Nucleus accumbens (tissue), 56 donors: ENCODE measurements at regions not wholly inside any gene's neighbourhood (a gene's known extent, or its start where the extent isn't known, plus 50 kb on each side); places are given as distances from the start of the nearest gene placed in this dataset.

Experiments
- DNase-seq, 56 donors: peaks; one replicate each; lab custom pipeline; 2025; lab: John Stamatoyannopoulos, UW

DNA sequence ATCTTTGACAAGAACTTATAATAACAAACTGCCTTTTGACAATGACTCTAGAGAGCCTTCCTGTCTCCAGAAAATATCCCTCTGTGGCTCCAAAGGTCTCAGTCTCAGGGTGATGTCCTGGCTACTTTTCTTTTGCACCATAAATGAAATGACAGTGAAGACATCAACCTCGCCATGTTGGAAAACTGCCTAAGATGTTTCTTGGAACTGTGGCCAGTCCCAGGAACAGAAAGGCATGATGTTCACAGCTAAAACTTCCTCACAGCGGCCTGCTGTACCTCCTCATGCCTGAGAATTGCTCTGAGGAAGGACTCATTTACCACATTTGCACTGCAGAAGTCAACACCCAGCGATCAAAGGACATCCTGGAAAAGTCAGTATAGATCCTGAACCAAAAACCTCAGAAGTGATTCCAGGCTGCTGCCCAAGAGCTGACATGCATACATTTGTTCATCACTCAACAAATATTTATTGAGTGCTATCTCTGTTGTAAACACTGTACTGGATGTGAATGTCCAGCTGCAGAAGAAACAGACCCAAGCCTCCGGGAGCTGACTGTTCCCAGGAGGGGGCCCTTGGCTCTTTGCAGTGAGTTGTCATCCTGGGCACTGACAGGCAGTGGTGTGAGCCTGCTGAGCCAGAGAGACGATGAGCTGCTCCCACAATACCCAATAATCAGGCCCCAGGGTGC, 64.3 kb upstream of the ACSL3 start:
- peak in 21 of 56 donors; percentile 2 to 52 (median 21) for DNase-seq

DNA sequence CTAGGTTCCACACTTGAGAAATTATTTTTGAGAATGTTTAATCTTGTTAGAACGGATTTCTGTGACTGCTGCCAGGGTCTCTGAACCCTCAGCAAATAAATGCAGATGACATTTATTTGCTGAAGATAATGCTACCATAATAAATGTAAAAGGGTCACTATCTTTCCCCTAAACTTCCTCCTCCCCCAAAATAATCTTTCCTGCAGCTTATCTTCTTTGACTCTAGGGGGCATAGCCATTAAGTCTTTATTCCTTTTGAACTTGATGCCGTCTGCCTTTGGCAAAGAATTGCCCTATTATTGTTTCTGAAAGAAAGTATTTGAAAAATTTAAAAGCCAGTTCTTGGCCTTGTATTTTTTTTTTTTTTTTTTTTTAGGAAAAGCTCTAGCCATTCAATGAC, 63.6 kb upstream of the ACSL3 start:
- no peak for DNase-seq

DNA sequence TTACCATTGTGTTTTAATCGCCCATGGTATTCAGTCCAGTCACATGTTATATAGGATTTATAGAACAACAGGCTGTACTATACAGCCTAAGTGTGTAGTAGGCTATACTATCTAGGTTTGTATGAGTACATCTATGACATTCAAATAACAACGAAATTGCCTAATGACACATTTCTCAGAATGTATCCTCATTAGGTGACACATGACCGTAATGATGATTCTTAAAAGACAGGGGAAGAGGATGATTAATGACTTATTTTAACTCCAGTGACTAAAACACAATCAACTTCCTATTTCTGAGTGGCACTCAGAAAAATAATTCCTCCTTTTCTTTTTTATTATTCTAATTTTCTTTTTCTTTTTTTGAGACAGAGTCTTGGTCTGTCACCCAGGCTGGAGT, 63.0 kb upstream of the ACSL3 start:
- DNase-seq: no peak

DNA sequence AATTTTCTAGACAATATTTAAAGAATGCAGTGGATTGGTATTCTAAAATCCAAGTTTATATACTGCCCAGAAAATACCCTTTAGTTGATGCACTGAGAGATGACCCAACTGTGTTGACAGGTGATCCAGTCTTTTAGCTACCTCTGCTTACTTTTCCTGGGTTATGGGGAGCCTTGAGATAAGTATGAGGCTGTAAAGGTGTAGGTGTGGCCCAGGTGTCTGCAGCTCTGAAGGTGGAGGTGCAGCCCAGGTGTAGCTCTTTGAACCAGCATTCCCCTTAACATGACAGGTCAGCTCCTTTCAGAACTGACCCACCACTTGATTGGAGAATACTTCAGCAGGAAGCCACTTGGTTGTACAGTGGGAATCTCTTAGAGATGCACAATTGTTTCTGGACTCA, 62.3 kb upstream of the ACSL3 start:
- no peak for DNase-seq

DNA sequence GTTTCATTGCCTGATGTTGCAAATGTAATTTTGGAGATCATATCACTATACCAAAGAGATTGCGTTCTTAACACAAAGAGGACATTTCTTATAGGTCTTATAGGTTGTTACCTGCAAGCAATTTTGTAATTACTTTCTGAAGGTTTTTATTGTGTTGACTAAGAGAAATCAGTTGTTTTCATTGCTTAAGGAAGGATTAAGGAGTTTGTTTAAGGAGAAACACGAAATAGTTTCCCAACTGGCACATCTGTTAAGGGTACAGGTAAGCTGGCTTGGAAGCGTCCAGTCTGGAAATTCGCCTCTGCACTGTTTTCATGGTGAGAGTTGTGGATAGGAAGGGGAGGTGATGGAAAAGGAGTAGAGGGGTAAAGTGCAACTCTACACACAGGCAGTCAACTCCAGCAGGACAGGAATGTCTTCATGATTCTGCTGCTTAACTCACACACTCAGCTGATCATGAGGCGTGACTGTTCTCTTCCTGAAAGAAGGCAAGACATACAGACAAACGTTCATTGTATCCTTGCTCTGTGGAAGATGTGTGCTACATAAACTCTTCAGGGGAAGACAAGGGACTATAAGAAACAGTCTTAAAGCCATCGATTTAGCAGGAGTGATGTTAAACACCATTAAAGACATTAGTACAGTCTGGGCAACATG, 61.4 kb upstream of the ACSL3 start:
- no peak for DNase-seq

DNA sequence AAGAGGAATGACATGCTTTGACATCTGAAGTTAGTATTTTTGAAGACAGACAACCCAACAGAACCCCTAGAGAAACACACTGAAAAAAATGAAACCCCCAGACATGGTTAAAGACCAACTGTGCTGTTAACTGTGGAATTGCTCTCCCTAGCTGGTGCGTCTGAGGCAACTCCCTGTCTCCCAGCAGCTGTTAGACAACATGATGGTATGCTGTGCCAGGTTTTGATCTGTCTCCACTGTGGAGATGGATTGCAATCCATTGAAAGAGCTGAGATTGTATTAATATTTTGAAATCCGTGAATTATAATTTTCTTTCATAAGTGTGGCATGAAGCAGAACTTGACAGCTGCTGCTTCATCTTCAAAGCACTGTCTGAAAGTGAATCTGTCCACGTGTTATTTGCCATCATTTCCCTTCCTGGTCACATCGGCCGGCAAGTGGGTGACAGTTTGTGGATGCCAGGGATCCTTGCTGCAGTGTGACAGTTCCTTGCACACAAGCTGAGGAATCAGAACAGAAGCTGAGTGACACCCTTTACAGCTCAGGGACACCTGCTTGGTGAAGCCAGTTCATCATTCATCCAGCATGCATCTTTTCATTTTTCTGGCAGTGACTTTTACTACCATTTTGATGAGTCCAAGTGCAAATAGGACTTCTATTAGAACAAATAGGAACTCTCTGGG, 58.2 kb upstream of the ACSL3 start:
- DNase-seq: no peak

DNA sequence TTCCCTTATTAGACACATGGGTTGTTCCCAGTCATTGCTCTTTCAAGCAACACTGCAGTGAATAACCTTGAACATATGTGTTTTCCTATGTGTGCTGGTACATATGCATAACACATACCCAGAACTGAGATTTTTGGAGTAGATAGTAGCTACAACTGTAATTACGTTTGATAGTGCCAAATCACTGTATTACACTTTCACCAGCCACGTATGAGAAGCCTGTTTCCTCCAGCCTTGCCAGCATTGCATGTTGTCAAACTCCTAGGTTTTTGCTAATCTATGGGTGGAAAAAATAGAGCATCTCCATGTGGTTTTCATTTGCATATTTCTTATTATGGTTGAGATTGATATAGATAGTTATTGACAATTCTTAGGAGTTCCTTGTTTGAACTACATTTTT, 56.5 kb upstream of the ACSL3 start:
- no peak for DNase-seq

DNA sequence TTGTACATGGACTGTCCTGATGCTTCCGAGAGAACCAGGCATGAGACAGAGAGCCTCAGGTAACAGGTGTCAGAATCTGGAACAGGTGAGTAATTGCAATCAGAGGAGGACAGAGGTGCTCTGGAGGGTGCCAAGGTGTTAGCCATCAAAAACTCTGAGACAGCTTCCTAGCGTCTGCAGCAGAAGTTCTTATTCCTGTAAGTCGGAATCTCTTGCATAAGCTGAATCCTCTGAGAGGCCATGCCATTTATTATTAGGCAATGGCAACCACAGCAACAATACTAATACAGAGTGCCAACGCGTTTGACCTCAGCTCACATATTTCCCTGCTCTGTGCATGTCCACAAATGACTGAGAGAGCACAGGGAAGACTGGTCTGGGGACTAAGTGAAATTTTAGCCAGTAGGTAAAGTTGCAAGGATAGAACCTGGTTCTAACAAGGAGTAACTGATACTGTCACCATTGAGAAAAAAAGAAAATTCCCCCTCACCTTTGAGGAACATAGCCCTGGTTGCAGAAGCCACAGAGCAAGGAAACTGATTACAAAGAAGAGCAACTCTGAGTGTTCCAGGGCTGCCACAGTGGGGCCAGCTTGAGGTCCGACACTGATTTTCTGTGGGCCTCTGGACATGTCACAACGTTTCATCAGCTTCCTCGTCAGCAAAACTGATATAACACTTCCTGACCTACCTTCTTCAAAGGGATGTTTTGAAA, 55.1 kb upstream of the ACSL3 start:
- DNase-seq: peak in 1 of 56 donors; percentile 6

DNA sequence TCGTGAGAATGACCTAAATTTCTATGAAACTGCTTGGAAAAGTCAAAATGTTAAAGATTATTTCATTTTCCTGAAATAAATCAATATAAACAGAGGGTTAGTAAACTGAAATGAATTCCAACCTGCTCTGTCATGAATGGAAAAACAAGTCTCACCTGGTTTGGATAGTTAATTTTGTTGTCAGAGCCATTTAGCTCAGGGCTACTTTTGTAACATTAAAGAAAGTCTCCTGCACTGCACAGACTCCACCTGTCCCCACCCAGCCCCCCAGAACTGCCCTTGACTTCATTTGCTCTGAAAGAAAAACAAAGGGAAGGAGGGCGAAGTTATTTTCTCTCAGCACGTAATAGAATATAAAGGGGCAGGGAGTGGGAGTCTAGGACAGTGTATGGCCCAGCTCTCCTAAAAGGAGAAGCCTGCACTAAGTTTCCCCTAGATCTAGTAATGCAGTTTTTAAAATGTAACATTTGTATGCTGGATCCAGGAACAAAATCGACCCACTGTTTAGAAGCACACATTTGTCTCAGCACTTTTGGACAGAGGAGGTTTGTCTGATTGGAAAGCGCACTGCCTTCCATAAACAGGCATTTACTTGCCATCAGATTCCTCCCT, 54.2 kb upstream of the ACSL3 start:
- DNase-seq: no peak

DNA sequence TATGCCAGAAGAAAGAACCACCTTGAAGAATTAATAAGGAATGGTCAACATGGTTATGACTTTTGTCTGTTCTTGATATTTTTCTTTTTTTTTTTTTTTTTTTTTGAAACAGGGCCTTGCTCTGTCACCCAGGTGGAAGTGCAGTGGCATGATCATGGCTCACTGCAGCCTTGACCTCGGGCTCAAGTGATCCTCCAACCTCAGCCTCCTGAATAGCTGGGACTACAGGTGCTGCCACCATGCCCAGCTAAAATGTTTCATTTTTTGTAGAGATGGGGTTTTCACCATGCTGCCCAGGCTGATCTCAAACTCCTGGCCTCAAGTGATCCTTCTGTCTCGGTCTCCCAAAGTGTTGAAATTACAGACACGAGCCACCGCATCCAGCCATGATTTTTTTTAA, 53.4 kb upstream of the ACSL3 start:
- no peak for DNase-seq

DNA sequence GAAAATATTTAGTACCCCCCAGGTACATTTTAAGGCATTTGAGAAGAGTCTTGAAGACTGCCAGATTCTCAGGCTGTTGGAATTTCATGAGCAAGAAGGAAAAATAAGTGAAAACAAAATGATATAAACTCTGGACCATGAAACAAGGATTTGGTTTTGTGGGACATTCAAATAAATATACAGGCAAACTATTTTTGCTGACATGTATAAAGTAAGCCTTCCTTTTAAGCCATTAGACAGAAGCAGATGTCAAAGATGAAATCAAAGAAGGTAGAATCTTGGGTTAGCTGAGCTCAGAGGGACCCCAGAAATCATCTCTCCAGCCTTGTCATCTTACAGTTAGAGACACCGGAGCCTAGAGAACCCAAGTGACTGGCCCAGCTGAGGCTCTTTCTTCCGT, 51.3 kb upstream of the ACSL3 start:
- DNase-seq: no peak

DNA sequence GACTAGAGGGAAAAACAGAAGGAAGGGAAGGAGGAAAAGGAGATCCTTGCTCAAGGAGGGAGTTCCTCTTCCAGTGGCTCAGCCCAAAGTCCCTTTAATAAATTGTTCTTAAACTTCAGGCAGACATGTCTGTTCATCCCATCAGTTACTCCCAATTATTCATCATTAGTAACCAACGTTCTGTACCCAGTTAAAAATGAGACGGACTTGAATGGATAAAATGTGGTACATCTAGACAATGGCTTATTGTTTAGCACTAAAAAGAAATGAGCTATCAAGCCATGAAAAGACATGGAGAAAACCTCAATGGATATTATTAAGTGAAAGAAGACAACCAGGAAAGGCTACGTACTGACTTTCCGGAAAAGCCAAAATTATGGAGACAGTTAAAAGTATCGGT, 50.8 kb upstream of the ACSL3 start:
- DNase-seq: no peak
